Stimulated activated naive CD4-positive, alpha-beta T cell (primary cell): ENCODE measurements at regions not wholly inside any gene's neighbourhood (a gene's known extent, or its start where the extent isn't known, plus 50 kb on each side); places are given as distances from the start of the nearest gene placed in this dataset.
"Not testable (repeated sequence)": the region's sequence is repeated elsewhere in the genome, so short reads cannot be mapped to it uniquely, and the experiment has no call there.

Experiments
- DNase-seq, 6 experiments: peaks; one replicate each; lab custom pipeline; 2025; lab: John Stamatoyannopoulos, UW

DNA sequence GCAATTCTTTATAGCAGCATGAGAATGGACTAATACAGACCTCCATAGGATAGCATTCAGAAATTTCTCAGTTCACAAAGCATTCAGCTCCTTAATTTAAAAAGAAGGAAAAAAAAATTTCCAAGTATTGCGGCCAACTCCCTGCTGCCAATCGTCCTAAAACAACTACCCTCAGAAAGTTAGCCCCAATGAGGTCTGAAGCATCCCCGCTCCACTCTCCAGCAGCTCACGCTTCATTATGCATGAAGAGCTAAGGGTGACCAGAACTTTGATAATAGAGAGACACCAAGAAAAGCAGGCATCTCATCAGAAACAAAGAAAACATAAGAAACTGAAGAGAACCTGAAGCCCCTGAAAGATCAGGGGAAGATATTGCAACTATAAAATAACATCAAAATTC is 172.8 kb upstream of the NUDT4 start:
- no peak for DNase-seq

DNA sequence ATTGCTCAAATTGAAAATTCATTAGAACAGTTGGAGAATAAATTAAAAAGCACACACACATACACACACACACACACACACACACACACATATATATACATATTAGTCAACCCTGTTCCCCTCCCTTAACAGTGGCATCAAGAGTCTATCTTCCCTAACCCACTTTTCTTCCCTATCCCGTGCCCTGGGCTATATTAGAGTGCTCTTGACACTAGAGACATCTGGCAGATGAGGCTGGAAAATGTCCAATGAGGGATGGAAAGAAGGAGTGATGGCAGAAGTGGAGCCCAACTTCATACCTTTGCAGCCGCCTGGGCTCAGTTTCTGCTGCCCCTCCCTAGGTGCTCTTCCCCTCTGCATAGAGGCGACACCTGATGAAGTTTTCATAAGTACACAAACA is 172.4 kb upstream of the NUDT4 start:
- DNase-seq = no peak

DNA sequence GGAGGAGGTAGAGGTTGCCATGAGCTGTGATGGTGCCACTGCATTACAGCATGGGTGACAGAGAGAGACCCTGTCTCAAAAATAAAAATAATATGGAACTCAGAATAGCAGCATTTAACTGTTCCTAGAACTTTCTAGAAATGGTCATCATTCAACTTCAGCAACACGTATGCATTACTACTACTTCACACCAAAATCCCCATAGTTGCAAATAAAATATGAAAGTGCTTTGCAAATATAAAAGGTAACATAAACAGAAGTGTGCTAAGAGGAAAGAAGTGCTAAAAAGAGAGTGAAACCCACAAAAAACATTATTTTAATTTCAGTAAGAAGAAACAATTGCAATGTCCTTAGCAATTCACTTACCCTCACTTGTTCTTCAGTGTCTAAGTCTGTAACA is 169.7 kb upstream of the NUDT4 start:
- no peak for DNase-seq

DNA sequence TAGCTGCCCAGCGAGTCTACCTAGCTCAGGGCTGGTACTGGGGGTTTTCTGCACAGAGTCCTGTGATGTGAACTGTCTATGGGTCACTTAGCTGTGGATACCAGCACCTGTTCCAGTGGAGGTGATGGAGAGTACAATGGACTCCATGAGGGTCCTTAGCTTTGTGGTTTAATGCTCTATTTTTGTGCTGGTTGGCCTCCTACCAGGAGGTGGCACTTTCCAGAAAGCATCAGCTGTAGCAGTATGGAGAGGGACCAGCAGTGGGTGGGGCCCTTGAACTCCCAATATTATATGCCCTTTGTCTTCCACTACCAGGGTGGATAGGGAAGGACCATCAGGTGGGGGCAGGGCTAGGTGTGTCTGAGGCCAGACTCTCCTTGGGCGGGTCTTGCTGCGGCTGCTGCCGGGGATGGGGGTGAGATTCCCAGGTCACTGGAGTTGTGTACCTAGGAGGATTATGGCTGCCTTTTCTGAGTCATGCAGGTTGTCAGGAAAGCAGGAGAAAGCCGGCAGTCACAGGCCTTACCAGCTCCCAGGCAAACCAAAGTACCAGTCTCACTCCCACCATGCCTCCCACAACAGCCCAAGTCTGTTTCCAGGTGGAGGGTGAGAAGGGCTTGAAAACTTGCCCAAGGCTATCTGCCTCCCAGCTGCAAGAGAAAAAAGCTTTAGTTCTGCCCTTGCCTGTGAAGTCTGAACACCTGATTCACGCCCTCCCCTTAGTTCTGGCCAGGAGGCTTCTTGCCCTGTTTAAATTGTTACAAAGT is 163.0 kb upstream of the NUDT4 start:
- DNase-seq = no peak

DNA sequence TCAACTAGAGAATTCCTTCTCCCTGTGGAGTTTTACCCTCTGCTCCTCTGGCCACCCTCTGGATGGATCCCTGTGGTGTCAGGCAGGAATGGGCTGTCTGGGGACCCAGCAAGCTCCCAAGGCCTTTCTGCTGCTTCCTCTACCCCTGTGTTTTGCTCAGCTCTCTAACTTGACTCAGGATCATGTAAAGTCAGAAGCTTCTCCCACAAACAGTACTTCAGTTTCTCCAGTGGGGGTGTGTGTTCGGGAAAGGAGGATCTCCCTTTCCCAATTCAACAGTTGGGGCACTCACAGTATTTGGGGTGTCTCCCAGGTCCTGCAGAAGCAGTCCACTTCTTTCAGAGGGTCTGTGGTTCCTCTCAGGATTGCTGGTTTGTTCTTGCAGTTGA is 162.4 kb upstream of the NUDT4 start:
- no peak for DNase-seq

DNA sequence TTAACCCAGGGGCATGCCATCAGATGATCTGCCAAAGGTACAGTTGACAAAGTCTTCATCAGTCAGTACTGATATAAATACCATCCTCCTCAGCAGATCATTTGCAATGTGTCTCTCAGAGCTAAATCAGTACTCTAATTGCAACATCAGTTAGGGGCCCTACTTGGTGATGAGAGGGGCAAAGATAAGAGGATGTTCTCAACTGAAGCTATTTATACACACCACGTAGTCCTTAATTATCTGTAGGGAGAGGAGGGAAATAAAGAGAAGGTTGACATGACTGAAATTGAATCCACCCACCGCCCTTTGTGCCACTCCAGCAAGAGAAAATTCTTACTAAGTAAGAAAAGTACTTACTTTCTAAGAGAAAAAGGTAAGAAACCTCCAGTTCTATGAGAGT is 157.8 kb upstream of the NUDT4 start:
- DNase-seq = no peak

DNA sequence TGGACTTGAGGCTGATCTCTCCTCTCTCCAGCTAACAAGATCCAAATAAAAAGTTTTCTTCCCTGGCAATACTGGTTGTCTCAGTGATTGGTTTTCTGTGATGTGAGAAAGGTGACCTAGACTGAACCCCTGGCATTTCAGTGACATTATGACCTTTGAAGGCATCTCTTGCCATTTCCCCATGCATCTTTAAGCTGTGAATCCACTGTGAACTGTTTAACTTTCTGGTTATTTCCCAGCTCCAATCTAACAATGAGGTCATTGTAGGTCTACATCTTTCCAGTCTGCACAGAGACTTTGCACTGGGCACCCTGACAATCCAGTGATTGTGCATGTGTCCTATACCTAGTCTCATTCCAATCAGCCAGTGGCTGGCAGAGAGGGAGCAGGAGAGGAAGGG is 155.9 kb upstream of the NUDT4 start:
- DNase-seq = no peak

DNA sequence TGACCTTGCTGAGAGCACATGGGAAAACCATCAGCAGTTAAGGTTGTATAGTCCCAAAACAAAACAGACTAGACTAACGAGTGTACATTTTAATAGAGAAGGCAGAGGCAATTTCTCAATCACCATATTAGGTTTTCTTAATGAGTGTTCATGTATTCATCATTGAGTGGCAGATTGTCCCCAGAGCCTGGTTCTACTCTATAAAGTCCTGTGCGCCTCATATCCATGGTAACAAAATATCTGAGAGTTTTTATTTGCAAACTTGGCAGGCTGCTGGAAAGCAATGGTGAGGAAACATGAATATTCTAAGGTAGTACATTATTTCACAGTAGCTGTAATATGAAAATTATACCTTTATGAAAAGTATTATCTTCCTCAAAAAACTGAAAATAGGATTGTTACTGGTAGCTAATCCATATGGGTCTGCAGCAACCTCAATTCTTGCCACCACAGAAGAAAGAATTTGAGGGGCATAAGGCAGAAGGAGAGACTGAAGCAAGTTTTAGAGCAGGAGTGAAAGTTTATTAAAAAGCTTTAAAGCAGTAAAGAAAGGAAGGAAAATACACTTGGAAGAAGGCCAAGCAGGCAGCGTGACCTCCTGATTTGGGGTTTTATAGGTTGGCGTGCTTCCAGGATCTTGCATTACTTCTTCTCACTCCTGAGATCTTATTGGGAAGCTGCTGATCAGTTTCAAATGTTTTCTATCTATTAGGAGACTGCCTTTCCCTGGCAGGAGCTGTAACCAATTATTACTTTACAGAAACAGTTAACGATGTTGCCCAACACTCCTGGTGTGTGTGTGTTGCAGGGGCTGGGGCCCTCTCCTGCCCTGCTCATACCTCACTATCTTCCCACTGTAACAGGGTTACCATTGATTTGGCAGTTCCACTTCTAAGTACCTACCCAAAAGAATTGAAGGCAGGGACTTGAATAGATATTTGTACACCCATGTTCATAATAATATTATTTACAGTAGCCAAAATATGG is 154.0 kb upstream of the NUDT4 start:
- no peak for DNase-seq

DNA sequence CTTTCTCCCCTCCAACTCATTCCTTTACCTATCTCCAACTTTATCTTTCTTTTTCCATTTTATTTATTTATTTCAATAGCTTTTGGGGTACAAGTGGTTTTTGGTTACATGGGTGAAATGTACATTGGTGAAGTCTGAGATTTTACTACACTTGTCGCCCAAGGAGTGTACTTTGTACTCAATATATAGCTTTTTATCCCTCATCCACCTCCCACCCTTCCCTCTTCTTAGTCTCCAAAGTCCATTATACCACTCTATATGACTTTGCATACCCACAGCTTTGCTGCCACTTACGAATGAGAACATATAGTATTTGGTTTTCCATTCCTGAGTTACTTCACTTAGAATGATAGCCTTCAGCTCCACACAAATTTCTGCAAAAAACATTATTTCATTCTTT is 152.6 kb upstream of the NUDT4 start:
- no peak for DNase-seq

DNA sequence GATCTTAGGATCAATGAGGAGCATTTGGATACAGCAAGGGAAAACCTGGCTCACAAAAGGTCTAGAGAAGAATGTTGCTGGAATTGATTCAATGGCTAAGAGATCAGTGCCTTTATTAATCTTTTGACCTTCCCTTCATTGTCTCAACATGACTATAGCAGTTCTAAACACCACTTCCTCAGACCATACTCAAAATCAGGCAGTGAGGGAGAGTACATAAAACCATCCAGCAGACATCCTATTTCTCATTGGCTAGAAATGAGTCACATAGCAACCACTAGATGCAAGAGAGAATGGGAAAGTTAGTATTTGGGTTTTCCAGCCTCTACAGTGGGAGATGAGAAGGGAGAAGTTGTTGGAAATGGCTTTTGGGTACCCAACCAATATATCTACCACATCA is 151.4 kb upstream of the NUDT4 start:
- no peak for DNase-seq

DNA sequence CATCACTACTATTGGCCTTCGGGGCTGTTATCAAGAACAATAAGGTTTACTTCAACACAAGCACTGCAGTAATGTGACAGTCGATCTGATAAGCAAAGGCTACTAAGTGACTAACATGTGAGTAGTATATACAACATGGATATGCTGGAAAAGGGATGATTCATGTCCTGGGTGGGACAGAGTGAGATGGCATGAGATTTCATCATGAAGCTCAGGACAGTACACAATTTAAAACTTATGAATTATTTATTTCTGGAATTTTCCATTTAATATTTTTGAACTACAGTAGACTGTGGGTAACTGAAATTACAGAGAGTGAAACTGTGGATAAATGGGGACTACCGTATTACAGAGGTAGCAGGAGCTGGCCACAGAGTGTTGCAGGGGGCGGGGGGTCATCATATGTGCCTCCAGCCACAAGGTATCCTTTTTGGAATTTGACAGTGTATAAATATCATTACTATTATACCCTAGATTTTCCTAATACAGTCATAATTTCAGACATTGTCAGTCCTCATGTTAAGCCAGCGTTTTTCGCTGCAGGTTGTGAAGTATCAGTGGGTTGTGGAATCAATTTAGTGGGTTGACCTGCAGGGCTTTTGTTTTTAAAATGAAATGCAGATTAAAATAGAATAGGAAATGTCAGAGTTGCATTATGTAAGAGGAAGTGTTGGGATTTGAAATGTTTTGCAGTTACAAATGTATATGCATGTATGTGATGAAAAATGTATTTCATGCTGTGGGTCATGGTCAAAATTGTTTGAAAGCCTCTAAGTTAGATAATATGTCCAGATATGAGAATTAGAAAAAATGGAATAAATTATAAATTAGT is 148.0 kb upstream of the NUDT4 start:
- no peak for DNase-seq

DNA sequence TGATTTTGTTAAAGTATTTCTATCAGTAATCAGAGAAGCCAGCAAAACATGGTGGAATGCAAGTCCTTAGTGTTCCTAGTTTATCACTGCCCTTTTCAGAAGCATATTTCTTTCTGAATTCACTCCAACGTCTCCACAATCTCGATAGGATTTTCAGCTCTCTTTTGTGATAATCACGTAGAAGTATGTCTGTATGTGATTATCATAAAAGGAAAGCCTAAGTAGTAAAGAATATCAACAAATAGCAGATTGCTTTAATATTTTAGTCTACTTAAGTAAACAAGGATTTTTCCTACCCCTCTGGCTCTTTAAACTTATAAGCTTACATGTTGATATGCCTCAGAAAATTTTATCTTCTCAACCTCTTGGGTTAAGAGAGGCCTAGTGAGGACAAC is 147.4 kb upstream of the NUDT4 start:
- no peak for DNase-seq

DNA sequence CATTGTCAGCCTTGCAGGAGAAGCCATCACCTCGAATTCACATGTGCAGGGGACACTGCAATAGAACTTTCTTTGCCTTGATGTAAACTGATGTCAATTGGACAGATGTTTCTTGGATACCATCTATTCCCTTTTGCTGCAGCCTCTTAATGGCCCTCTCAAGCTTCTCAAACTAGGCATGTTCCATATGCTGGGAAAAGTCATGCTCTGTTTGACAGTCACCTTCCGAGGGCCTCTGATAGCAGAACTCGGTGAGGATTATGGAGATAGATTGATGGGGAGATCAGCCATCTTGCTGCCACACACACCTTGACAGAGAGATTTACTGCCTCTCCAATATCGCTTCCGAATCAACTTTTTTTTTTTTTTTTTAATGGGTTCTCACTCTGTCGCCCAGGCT is 145.8 kb upstream of the NUDT4 start:
- no peak for DNase-seq

DNA sequence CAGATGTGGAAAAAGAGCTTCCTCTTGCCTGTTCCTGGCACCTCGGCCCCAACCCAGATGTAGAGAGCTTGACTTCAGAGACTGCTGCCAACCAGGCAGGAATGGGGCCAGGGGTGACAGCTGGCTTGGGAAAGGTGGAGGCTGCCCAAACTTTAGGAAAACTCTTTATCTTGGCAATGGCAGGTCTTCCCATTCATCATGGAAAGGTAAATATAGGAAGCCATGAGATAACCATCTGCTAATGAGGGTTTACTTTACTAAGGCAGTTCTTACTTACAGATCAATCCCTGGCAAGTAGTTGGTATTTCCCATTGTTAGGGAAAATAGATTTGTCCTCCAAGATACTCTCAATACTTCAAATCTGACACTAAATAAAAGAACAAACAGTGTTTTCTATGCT is 143.1 kb upstream of the NUDT4 start:
- DNase-seq = no peak

DNA sequence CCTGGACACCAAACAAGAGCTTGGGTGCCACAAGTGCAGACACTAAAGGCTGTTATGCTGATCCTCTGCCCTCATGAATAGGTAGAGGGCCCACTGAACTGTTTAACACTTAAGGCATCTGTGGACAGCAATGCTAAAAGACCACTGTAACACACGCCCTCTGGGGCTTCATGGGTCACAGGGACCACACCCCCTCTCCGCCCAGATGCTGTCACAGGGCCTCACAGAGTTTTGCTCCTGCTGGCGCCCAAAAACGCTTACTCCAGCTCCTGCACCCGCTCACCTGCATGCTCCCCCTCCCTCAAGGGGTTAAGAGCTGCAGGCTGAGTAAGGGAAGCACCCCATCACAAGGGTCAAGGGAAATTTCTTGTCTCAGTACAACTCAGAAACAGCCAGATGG is 141.8 kb upstream of the NUDT4 start:
- DNase-seq = no peak

DNA sequence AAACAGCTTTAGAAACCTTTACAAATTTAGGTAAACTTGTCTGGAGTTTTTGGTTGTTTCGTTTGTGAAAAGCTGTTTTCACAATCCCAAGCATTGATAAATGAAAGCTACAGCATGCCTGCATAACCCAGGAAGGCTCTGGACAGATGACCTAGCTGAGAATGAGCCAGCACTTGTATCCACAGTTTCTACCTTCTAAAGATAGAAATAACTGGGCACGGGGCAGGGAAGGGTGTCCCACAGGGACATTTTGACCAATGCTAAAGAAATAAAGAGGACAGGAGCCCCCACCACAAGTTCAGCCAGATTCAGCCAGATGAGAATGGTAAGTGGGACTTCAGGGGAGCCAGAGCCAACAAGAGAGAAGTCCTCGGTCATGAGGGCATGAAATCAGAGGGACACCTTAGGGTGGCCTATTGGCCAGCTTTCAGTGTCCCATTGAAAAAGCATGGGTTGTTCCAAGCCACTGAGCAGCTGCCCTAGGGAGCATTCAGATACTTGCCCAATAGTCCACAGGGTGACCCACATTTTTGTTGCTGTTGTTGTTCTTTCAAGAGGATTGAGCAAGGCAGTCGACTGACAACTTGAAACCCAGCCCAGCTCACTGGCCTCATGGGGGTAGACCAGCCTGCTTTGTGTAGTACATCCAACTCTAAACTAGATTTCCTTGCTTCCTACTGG is 140.3 kb upstream of the NUDT4 start:
- DNase-seq = no peak

DNA sequence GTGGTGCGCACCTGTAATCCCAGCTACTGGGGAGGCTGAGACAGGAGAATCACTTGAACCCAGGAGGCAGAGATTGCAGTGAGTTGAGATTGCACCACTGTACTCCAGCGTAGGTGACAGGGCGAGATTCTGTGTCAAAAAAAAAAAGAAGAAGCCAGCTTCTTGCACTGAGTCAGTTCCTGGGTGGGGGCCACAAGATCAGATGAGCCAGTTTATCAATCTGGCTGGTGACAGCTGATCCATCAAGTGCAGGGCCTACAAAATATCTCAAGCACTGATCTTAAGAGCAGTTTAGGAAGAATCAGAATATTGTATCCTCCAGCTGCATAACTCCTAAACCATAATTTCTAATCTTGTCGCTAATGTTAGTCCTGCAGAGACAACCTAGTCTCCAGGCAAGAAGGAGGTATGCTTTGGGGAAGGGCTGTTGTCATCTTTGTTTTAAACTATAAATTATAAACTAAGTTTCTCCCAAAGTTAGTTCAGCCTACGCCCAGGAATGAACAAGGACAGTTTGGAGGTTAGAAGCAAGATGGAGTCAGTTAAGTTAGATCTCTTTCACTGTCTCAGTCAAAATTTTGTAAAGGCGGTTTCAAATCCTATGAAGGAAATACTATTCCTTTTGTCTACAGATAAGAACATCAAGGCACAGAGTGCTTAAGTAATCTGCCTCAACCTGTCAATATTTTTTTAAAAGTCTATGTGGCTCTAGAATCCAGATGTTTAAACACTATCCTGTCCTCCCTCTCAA is 139.0 kb upstream of the NUDT4 start:
- not testable (repeated sequence) for DNase-seq

DNA sequence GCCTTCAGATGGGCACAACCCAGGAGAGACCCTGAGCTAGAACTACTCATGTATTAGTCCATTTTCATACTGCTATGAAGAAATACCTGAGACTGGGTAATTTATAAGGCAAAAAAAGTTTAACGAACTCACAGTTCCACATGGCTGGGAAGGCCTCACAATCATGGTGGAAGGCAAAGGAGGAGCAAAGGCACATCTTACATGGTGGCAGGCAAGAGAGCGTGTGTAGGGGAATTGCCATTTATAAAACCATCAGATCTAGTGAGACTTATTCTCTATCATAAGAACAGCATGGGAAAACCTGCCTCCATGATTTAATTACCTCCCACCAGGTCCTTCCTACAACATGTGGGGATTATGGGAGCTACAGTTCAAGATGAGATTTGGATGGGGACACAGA is 137.9 kb upstream of the NUDT4 start:
- DNase-seq = not testable (repeated sequence)

DNA sequence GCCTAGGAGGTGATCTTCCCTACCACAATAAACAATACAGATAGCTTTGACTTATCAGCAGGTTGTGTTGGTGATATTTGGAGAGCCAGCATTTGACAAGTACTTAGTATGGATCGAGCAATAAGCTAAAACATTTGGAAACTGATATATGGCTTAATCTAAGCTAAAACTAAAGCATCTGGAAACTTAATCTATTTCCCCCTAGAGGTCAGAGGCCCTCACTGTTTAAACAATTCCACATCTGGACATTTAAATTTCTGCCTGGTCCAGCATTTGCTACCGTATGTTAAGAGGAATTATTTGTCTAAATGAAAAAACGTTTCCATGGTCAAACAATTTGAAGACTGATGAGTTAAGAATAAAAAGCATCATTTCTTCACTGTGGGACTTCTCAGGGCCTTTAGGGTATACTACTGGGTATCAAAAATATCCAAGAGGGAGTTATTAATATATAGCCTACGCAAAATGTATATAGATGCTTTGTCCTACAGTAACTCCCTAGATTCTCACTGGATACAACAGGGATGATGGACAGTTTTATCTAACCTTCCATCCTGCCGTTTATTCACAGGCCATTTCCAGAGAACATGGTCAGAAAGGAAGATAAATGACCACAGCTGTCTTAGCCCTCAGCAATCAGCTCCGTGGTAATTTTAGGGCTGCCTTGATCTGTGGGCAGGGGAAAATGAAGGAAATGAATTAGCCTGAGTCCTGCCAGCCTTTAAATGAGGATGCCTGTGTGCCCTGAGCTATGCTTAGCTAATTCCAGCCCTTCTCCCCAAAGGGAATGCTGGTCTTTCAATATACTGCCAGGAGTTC is 135.4 kb upstream of the NUDT4 start:
- no peak for DNase-seq

DNA sequence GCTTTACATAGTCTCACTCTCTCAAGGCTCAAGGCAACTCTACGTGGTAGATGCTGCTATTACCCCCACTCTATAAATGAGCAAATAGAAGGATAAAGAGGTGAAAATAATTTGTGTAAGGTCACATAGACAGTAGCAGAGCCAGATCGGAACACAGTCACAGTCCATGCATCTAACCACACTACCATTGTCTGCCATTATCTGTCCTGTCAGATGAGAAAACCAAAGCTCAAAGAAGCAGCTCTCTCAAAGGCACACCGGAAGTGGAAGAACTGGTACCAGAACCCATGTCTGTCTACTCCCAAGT is 134.4 kb upstream of the NUDT4 start:
- no peak for DNase-seq
